NCI-H2081 (cell line): ENCODE measurements at regions not wholly inside any gene's neighbourhood (a gene's known extent, or its start where the extent isn't known, plus 50 kb on each side); places are given as distances from the start of the nearest gene placed in this dataset.
"Not testable (repeated sequence)": the region's sequence is repeated elsewhere in the genome, so short reads cannot be mapped to it uniquely, and the experiment has no call there.

ENCODE experiments used
- DNase-seq, 2 experiments: peaks; one replicate each; lab custom pipeline; 2025; lab: John Stamatoyannopoulos, UW

DNA sequence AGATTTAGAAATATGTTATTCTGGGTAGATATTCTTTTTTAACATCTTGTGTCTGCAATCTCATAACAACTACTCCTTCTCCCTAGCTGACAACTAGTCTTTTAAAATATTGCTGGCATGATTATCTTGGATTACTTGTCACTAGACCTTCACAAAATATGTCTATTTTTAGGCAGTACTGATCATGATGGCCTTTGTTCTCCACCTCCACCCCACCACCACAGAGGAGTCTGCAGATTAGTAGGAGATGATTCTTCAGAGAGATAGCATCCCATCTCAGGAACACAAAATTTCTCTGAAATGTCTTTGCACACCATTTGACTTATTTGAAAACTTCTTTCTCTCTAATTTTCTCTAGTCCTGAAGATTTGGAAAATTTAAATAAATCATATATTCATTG lies 338.1 kb upstream of the SPHKAP start:
- no peak for DNase-seq

DNA sequence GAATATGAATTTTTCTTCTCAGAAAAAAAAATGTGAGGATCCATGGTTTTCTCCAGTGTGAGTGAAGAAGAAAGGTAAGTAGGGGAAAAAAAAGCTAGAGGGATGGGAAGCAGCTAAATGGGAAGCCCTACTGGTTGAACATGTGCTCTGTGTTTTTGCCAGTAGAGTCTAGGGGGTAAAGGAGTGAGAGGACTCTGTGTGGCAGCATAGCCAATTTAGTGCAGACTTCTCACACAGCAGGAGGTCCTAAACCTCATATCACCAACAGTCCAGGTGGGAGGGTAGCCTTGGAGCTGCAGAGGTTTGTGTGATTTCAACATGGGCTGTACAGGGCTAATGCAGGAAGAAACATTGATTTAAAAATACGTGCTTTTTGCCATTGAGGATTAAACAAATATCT lies 334.5 kb upstream of the SPHKAP start:
- DNase-seq: peak in 1 of 2 experiments; percentile 5

DNA sequence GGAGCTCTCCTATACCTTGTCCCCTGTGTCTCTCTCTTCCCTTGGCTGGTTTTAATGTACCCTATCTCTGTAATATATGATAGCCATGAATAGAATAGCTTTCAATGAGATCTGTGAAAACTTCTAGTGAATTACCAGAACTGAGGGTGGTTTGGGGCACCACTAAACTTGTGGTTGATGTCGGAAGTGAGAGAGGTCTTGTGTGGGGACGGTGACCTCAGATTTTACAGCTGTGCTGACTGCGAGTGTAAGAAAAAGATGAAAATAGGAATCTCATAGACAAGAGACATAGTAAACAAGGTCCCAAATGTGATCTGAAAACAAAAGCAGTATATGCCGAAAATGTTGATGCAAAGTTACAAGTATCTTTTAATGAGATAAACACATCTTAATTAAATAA lies 332.0 kb upstream of the SPHKAP start:
- DNase-seq: not testable (repeated sequence)

GRCh38 chr2:228509021-228509420 lies 327.5 kb upstream of the SPHKAP start:
- no peak for DNase-seq

- no peak for DNase-seq
Measured at GRCh38 chr2:228507870-228508269, 326.4 kb upstream of the SPHKAP start.

DNA sequence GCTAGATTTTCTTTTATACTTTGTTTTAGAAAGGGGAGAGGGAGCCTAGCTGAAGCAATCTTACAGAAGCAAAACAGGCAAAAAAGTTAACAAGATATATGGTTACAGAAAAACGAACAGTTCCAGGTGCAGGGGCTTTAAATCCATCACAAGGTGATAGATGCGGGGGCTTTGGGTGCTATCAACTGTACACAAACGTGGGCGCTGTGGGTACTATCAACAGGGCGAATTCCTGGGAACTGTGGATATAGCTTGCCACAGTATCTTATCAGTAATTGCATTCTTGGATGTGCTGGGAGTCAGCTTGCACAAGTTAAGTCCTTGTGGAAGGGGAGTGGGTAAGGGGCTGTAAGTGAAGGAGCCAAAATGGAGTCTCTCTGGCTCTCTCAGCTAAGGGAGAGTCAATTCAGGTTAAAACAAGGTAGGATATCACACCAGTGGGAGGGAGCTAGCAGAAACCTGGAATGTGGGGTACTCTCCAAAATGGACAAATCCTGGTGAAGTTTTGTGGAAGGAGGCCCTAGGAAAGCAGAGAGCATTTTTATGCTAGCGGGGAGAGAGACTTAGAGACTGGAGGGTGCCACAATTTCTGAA lies 325.8 kb upstream of the SPHKAP start:
- DNase-seq: no peak

DNA sequence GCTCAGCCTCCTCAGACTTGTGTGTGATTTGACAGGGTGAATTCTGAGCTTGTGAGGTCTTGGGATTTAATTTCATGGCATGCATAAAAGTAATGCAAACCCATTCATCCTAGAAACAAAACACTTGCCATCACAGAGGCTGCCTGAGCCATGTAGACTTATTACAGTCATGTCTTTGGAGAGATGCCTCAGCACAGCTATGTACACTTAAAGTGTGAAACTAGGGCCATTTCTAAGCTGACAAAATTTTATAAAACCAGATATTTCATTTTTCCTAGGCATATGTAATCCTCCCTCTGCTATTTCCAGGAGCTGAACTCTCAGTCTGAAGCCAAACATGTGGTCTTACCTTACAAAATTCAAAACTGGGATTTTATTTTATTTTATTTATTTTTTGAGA lies 322.2 kb upstream of the SPHKAP start:
- DNase-seq: no peak

DNA sequence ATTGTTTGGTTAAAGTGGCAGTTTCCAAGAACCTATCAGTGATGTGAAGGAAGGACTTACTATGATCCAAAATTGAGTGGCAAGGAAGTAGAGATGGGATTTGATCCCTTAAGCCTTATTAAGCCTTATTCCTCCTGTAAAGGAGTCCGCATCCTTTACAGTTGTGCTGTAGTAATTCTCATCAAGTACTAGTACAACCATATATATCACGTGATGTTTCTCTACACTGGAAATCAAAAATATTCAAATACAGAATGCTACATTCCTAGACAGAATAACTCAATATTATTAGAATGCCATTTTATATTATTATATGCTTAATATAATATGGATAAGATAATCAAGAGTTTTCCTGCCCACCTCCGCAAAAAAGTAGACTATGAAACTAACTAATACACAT lies 312.4 kb upstream of the SPHKAP start:
- no peak for DNase-seq

DNA sequence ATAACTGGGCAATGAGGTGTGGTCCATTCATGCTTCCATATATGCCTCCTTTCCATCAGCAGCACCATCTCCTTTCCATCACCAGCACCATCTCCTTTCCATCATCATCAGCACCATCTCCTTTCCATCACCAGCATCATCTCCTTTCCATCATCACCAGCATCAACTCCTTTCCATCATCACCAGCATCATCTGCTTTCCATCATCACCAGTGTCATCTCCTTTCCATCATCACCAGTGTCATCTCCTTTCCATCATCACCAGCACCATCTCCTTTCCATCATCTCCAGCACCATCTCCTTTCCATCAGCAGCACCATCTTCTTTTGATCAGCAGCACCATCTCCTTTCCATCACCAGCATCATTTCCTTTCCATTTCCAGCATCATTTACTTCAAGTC lies 297.5 kb upstream of the SPHKAP start:
- DNase-seq: no peak

GRCh38 chr2:228474466-228474865 lies 293.0 kb upstream of the SPHKAP start:
- no peak for DNase-seq

DNA sequence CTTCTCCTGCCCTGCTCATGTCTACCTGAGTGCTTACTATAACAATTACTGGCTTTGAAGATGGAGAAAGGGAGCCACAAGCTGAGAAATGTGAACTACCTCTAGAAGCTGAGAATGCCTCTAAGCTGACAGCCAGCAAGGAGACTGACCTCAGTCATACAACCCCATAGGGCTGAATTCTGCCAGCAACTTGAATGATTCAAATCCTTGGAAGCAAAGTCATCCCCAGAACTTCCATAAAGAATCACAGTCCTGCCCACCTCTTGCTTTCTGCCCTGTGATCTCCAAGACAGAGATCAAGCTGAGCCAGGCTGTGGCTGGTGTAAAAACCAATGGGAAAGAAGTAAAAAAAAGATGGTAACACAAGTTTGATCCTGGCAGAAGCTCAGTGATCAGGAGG lies 288.2 kb upstream of the SPHKAP start:
- no peak for DNase-seq

DNA sequence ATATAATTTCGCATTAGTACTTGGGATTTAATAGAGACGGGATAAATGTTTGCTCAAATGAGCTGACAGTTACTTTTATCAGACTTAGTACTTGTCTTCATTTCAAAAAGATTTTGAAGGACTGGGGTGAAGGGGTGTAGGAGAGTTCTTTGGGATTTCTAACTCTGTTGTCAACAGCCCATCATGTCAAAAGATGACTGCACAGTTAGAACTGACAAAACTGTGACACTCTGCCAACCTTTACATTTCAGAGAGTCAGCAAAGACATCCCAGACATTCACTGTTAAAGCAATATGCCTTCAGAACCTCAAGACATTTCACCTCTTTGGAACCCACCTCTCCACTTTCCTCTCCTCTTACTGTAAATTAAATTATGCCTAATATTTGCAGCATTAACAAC lies 285.4 kb upstream of the SPHKAP start:
- no peak for DNase-seq

DNA sequence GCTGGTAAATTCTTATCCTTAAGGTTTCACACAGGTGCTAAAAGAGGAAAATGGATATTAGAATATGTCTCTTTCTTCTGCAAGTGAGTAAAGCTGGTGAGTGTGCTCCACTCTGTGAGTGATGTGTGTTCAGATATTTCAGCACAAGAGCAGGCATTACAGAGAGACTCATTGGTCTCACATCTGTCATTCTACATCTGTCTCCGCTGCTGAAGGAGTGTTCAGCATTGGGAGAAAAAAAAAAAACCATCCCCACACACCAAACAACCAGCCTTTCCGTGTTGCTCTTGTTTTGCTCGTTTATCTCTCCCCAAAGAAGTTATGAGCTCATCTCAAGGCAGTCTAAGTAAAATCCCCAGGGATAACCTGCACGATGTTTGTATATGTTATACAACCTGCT lies 283.9 kb upstream of the SPHKAP start:
- no peak for DNase-seq

GRCh38 chr2:228458364-228458763 lies 276.9 kb upstream of the SPHKAP start:
- no peak for DNase-seq

- peak; percentile 6 to 67 for DNase-seq
Measured at GRCh38 chr2:228447266-228447915, 265.9 kb upstream of the SPHKAP start.

DNA sequence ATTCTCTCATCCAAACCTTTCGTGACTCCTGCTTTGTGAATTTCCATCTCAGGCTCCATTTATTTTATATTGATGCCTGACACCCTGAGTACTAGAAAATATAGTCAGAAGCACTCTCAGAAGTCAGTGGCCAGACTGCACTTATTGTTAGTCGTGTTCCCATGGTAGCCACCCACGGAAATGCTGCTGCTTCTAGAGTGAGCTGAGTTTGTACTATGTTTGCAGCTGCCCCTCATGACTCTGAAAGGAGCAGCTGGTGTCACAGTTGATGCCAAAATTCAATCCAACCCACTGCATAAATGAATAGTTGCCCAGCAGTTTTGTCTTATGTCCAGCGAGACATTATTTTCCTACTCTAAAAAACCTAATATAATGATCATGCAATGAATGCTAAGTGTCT lies 265.2 kb upstream of the SPHKAP start:
- peak; percentile 72 to 94 for DNase-seq

DNA sequence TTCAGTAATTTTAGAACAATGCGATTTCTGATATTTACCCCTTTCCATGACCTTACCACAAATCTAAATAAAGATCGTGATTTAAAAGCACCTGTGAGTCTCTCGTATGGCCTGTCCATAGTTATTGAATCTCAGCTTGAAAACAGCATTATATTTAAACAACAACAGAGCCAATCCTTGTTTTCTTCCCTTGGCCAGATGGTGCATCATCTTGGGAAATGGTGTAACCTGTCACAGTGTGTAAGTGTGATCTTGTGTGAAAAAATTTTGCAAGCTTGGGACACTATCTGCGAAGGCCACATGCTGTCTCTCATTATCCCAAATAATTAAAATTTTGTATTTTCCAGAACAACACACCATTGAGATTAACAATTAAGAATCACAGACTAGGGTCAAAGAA lies 262.7 kb upstream of the SPHKAP start:
- no peak for DNase-seq

DNA sequence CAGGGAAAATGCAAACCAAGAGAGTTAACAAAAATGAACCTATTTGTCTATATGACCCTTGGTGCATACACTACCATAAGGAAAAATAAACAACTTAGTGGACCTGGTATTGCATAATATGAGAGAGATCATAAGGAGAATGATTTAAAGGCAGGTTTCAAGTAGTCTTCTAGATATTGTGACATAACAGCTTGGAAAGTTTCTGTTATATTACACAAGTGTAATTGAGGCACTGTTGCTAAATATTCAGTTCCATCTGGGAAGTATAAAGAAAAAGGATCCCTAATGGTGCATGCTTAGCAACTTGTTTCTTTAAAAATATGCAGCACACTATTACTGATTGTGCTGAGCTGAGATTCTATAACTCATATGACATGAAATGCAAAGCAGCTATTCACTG lies 252.2 kb upstream of the SPHKAP start:
- no peak for DNase-seq

DNA sequence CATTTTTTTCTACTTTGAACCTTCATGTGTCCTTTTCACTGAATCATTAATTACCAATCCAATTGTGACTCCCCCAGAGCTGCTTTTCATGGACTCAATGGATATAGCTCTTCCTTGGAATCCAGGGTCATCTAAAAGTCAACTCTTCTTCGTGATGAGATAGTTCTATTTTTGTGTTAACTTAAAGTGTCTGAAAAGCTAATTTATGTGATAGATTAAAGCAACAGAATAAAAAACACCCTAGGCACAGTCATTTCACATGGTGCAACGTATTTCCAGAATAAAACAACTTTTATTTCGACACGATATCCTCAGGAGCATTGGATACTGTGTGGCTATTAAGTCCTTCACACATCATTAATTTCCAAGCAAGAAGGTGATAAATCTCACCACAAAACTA lies 250.6 kb upstream of the SPHKAP start:
- no peak for DNase-seq

DNA sequence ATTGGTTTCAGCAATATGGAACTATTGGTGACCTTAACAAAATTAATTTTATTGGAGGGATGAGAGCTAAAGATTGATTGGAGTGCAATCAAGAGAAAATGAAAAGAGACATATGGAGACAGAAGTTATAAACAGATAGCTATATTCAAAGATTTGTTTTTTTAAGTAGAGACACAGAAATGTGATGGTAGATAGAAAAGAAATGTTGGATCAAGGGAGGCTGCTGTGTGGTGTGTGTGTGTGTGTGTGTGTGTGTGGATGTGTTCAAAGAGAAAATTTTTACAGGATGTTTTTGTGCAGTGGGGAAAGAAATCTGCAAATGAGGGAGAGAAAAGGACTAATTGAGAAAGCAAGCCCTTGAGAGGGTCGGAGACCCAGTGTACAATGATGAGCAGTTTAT lies 249.5 kb upstream of the SPHKAP start:
- DNase-seq: no peak

GRCh38 chr2:228426502-228427216 lies 245.2 kb upstream of the SPHKAP start:
- DNase-seq: peak in 1 of 2 experiments; percentile 33

DNA sequence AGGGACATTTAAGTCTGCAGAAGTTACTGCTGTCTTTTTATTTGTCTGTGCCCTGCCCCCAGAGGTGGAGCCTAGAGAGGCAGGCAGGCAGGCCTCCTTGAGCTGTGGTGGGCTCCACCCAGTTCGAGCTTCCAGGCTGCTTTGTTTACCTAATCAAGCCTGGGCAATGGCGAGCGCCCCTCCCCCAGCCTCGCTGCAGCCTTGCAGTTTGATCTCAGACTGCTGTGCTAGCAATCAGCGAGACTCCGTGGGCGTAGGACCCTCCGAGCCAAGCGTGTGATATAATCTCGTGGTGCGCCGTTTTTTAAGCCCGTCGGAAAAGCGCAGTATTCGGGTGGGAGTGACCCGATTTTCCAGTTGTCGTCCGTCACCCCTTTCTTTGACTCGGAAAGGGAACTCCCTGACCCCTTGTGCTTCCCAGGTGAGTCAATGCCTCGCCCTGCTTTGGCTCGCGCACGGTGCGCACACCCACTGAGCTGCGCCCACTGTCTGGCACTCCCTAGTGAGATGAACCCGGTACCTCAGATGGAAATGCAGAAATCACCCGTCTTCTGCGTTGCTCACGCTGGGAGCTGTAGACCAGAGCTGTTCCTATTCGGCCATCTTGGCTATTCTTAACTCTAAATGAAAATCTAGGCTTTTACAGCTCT lies 244.0 kb upstream of the SPHKAP start:
- not testable (repeated sequence) for DNase-seq

GRCh38 chr2:228417956-228418355 lies 236.5 kb upstream of the SPHKAP start:
- DNase-seq: no peak
